Sigmoid colon (tissue), 6 donors: ENCODE measurements at regions not wholly inside any gene's neighbourhood (a gene's known extent, or its start where the extent isn't known, plus 50 kb on each side); places are given as distances from the start of the nearest gene placed in this dataset.

Experiments used
- DNase-seq: peaks from one replicate; pipeline ENCODE4 v3.0.0-alpha.2; 2019
- H3K27ac ChIP-seq, 4 donors: fragments of 200-600 bp; sonication (generic); one replicate each; pipeline ENCODE4 v1.5.1; 2016 to 2019; ENCODE audit warnings: mild to moderate bottlenecking in 1 of 4
- H3K27me3 ChIP-seq, 3 donors: fragments of 200-600 bp; sonication (generic); one replicate each; pipeline ENCODE4 v1.5.1; 2019; ENCODE audit warnings: mild to moderate bottlenecking in 1 of 3
- H3K36me3 ChIP-seq, 4 donors: fragments of 200-600 bp; sonication (generic); one replicate each; pipeline ENCODE4 v1.5.1; 2016 to 2019
- H3K4me1 ChIP-seq, 4 donors: fragments of 200-600 bp; sonication (generic); one replicate each; pipeline ENCODE4 v1.5.1; 2017 to 2019
- H3K4me3 ChIP-seq, 4 donors: fragments of 200-600 bp; sonication (generic); one replicate each; pipeline ENCODE4 v1.5.1; 2017 to 2019; ENCODE audit warnings: mild to moderate bottlenecking in 2 of 4, moderate library complexity in 1 of 4
- H3K9me3 ChIP-seq, 4 donors: fragments of 200-600 bp in 3 of 4; sonication (generic) in 3 of 4; one replicate each; pipeline versions ENCODE4 v1.5.1 to v1.6.1; 2013 to 2019
- EP300 ChIP-seq, 4 donors: sonication (generic); formaldehyde crosslinking; IDR thresholded peaks; one replicate each; pipeline ENCODE4 v1.6.1; 2017; ENCODE audit warnings: antibody characterized with exemption in 4 of 4
- POLR2A ChIP-seq, 2 donors: fragments of 450-650 bp; IDR thresholded peaks; one replicate each; pipeline ENCODE4 v1.6.1; 2016; ENCODE audit warnings: antibody characterized with exemption in 2 of 2, mild to moderate bottlenecking in 2 of 2, moderate library complexity in 2 of 2
- POLR2AphosphoS5 ChIP-seq, 4 donors: sonication (generic); formaldehyde crosslinking; IDR thresholded peaks; one replicate each; pipeline ENCODE4 v1.6.1; 2017; ENCODE audit warnings: antibody characterized with exemption in 4 of 4
- WGBS, 2 donors: extraction: QIAGEN DNeasy Blood & Tissue Kit; methylation state at CpG; one replicate each; pipeline ENCODE4 v1.1.7; 2013; 5-methylcytosine and 5-hydroxymethylcytosine counted together
- intact Hi-C: fragments of 100-400 bp; cut with DNase I; formaldehyde crosslinking; loops from one replicate; pipeline ENCODE4 v1.15.1; 2023
- TF ChIP-seq, protein P1 (sequence below), 4 experiments: fragments of 450-650 bp in 3 of 4; fragments of 200-600 bp in 1 of 4; IDR thresholded peaks; one replicate each; pipeline ENCODE4 v1.5.1; 2016 to 2019; ENCODE audit warnings: antibody characterized with exemption in 4 of 4, mild to moderate bottlenecking in 3 of 4, moderate library complexity in 2 of 4
- donor health status: healthy with polysubstance abuse.
- donor health status: healthy.

DNA sequence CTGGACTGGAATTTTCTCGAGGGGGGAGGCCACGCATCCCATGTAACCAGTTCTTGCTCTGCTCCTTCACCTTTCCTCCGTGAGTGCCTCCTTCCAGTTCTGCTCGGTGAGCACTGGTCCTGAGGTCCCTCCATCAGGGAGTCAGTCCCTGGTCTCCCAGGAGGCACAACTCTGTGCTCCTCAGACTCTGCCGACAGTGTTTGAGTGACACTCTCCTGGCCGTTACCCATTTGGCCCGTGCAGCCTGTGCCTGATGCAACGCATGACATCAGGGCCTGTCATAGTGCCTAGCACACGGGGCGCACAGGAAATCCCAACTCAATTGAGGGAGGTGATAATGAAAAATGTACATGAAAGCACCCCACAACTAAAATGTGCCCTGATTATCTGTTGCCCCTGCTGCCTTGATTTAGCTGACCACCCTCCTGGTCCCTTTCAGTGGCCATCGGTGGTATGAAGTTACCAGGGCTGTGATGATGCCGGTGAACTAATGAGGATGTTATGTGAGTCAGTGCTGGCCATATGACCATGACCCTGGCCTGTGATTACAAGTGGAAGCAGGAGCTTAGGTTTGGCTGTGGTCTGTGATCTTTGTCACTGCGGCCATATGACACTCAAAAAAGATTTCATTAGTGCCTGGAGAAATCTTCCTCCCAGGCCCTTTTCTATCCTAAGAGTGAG, 144.6 kb downstream of the TDRD15 start:
- H3K4me1 ChIP-seq: peaks cover 0 to 22% (median 18%) of the 10 kb centered on the region in 4 donors
- H3K27me3 ChIP-seq: no peaks in the 10 kb centered on the region
- no peak overlapping the region for H3K27ac ChIP-seq
- DNase-seq: no peak
- TF ChIP-seq, protein P1, sequence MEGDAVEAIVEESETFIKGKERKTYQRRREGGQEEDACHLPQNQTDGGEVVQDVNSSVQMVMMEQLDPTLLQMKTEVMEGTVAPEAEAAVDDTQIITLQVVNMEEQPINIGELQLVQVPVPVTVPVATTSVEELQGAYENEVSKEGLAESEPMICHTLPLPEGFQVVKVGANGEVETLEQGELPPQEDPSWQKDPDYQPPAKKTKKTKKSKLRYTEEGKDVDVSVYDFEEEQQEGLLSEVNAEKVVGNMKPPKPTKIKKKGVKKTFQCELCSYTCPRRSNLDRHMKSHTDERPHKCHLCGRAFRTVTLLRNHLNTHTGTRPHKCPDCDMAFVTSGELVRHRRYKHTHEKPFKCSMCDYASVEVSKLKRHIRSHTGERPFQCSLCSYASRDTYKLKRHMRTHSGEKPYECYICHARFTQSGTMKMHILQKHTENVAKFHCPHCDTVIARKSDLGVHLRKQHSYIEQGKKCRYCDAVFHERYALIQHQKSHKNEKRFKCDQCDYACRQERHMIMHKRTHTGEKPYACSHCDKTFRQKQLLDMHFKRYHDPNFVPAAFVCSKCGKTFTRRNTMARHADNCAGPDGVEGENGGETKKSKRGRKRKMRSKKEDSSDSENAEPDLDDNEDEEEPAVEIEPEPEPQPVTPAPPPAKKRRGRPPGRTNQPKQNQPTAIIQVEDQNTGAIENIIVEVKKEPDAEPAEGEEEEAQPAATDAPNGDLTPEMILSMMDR (IDR thresholded peaks at IDR 0.05): no peak
- no peak for TF ChIP-seq POLR2A (IDR thresholded peaks at IDR 0.05)
- no peak for TF ChIP-seq EP300 (IDR thresholded peaks at IDR 0.05)
- no peak for TF ChIP-seq POLR2AphosphoS5 (IDR thresholded peaks at IDR 0.05)
- no peaks in the 10 kb centered on the region for H3K9me3 ChIP-seq
- WGBS, 2 donors: 94 to 95% methylated on average over 13 of the region's 13 CpGs
- H3K4me3 ChIP-seq: no peak overlapping the region
- intact Hi-C loops: no loop called here
- no peaks in the 10 kb centered on the region for H3K36me3 ChIP-seq

DNA sequence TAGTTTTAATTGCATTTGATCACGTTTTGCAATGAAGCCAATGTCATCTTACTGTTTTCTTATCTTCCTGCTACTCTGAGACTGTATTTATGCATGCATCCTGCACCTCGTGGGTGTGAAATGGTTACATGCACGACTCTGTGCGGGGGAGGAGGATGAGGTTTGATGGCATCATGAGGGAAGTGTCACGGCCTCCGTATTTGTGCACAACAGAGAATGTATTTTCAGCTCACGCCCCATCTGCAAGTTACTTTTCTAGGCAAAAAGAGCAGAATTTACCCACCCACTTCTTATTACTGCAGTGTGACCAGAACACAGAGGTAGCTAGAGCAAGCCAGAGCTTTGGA, 145.1 kb downstream of the TDRD15 start:
- H3K27ac ChIP-seq: no peak overlapping the region
- intact Hi-C loops: no loop called here
- WGBS, 2 donors: 52 to 82% methylated on average over 7 of the region's 7 CpGs
- H3K36me3 ChIP-seq: no peaks in the 10 kb centered on the region
- peaks cover 0 to 22% (median 18%) of the 10 kb centered on the region in 4 donors for H3K4me1 ChIP-seq
- DNase-seq: no peak
- no peak overlapping the region for H3K4me3 ChIP-seq
- no peaks in the 10 kb centered on the region for H3K27me3 ChIP-seq
- TF ChIP-seq POLR2AphosphoS5 (IDR thresholded peaks at IDR 0.05) (no peak), EP300 (IDR thresholded peaks at IDR 0.05) (no peak), POLR2A (IDR thresholded peaks at IDR 0.05) (no peak)
- TF ChIP-seq, protein P1 (IDR thresholded peaks at IDR 0.05): no peak
- no peaks in the 10 kb centered on the region for H3K9me3 ChIP-seq

DNA sequence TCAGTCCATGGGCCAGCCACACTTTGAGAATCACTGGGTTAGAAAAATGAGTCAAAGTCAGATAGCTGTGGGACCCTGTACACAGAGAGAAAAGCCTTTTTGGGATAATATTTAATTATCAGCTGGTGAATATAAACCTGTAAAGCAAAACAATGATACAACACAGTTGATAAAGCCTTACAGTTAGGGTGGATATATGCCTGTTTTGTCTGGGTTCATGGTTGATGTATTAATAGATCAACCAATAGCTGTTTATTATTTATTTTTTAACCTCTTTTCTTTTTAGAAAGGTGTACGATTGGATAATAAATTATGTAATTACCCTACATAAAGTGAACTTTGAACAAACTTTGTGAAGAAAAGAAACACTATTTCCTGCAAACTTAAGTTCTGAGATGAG, 145.6 kb downstream of the TDRD15 start:
- TF ChIP-seq POLR2AphosphoS5 (IDR thresholded peaks at IDR 0.05) (no peak), EP300 (IDR thresholded peaks at IDR 0.05) (no peak), POLR2A (IDR thresholded peaks at IDR 0.05) (no peak)
- TF ChIP-seq, protein P1 (IDR thresholded peaks at IDR 0.05): no peak
- no peak for DNase-seq
- Histone ChIP-seq H3K36me3 (no peaks in the 10 kb centered on the region), H3K27ac (no peak overlapping the region), H3K4me1 (peaks cover 0 to 22% (median 18%) of the 10 kb centered on the region in 4 donors), H3K9me3 (no peaks in the 10 kb centered on the region), H3K4me3 (no peak overlapping the region), H3K27me3 (no peaks in the 10 kb centered on the region)
- WGBS, 2 donors: 8 to 64% methylated on average over 1 of the region's 1 CpG
- intact Hi-C loops: no loop called here

DNA sequence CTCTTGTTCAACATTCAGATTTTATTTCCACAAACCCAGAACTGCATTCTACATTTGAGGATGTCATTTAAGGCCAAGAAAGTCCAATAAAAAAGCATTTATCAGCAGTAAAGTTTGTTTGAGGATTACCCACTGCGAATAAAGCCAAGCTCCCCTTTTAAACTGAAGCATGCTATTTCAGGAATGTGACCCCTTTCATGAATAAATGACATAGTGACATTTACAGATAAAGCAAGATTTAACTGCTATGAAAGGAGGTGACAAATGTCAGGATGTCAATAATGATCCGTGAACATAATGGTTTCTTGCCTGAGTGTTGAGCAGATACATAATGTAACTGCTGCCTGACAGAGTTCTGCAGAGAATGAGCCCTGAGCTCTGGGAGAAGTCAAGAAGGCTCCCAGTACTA, 146.3 kb downstream of the TDRD15 start:
- WGBS, 2 donors: 41 to 59% methylated on average over 2 of the region's 2 CpGs
- DNase-seq: no peak
- intact Hi-C loops: no loop called here
- TF ChIP-seq POLR2AphosphoS5 (IDR thresholded peaks at IDR 0.05): no peak
- TF ChIP-seq, protein P1 (IDR thresholded peaks at IDR 0.05): no peak
- H3K9me3 ChIP-seq: no peaks in the 10 kb centered on the region
- no peak overlapping the region for H3K4me3 ChIP-seq
- H3K27ac ChIP-seq: peak overlapping the region in 2 of 4 donors; percentile 49 to 57
- no peaks in the 10 kb centered on the region for H3K36me3 ChIP-seq
- H3K27me3 ChIP-seq: no peaks in the 10 kb centered on the region
- peaks cover 0 to 23% (median 18%) of the 10 kb centered on the region in 4 donors for H3K4me1 ChIP-seq

DNA sequence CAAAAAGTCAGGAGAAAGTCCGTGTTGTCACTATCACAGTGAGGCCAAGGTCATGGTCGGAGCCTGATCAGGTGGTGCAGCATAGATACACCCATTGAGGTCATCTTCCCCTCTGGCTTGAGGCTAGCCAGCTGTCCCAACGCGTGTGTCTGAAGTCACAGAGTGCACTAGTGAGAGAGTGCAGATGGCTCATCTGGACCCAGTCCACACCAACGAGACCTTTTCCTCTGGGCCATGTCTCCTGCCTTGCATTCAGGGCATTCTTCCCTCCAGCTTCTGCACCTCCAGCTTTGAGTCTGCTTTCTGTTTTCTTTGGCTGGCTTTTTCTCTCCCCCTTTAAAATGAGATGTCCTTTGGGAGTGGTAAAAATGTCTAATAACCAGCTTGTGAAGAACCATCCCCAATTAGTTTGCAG, 146.9 kb downstream of the TDRD15 start:
- peaks cover 0 to 29% (median 18%) of the 10 kb centered on the region in 4 donors for H3K4me1 ChIP-seq
- 73 to 84% methylated on average over 5 of the region's 5 CpGs for WGBS, 2 donors
- DNase-seq: peak; percentile 86
- H3K9me3 ChIP-seq: no peaks in the 10 kb centered on the region
- no peaks in the 10 kb centered on the region for H3K27me3 ChIP-seq
- H3K36me3 ChIP-seq: no peaks in the 10 kb centered on the region
- intact Hi-C loops: no loop called here
- no peak overlapping the region for H3K4me3 ChIP-seq
- TF ChIP-seq POLR2A (IDR thresholded peaks at IDR 0.05): no peak
- TF ChIP-seq, protein P1 (IDR thresholded peaks at IDR 0.05): no peak
- TF ChIP-seq POLR2AphosphoS5 (IDR thresholded peaks at IDR 0.05): peak; percentile 63 to 94 (median 91)
- TF ChIP-seq EP300 (IDR thresholded peaks at IDR 0.05): peak in 2 of 4 donors; percentile 45 to 50
- H3K27ac ChIP-seq: peak overlapping the region in 2 of 4 donors; percentile 49 to 57
